Caco-2 (cell line): ENCODE measurements at regions not wholly inside any gene's neighbourhood (a gene's known extent, or its start where the extent isn't known, plus 50 kb on each side); places are given as distances from the start of the nearest gene placed in this dataset.

Experiments used
- BruUV-seq: library from RNA; stranded (reverse); fragments of 400-500 nt; replicated peaks from 2 replicates; lab custom pipeline; 2021; lab: Mats Ljungman, UMichigan
- CTCF ChIA-PET: fragments of 300-600 bp; sonication (Branson Sonifier 250); formaldehyde crosslinking; loops from one replicate; lab custom pipeline; 2022; ENCODE audit warnings: antibody characterized with exemption; lab: Charles Lee
- POLR2A ChIA-PET: fragments of 300-600 bp; sonication (Branson Sonifier 250); formaldehyde crosslinking; loops from one replicate; lab custom pipeline; 2022; ENCODE audit warnings: antibody characterized with exemption; lab: Charles Lee
- DNase-seq, 2 experiments: peaks; one replicate each; pipeline versions ENCODE4 v3.0.0 to v3.0.0-alpha.2; 2020 to 2022
- H3K27me3 ChIP-seq: replicated peaks from 2 replicates; pipeline ENCODE4 v1.6.0; 2011; ENCODE audit warnings: low read length; ENCODE audit not compliant: control insufficient read depth, insufficient read depth
- H3K36me3 ChIP-seq: 2 replicates; pipeline ENCODE4 v1.5.1; 2011; ENCODE audit warnings: low read length; ENCODE audit not compliant: control insufficient read depth, insufficient read depth
- H3K4me1 ChIP-seq: fragments of 250-450 bp; sonication (Bioruptor Pico); 2 replicates; pipeline ENCODE4 v1.5.1; 2020; ENCODE audit warnings: mild to moderate bottlenecking
- H3K4me3 ChIP-seq: 2 replicates; pipeline ENCODE4 v1.5.1; 2011; ENCODE audit warnings: low read depth, mild to moderate bottlenecking, control low read depth, low read length
- H3K9me3 ChIP-seq: fragments of 250-450 bp; sonication (Bioruptor Pico); 2 replicates; pipeline ENCODE4 v1.5.1; 2020; ENCODE audit warnings: mild to moderate bottlenecking, moderate library complexity
- H3K27ac Mint-ChIP-seq: one replicate; pipeline ENCODE4 v1.8.0; 2022; ENCODE audit warnings: mixed read lengths; ENCODE audit not compliant: unreplicated experiment
- H3K27me3 Mint-ChIP-seq: one replicate; pipeline ENCODE4 v1.8.0; 2022; ENCODE audit warnings: mixed read lengths; ENCODE audit not compliant: insufficient read depth, unreplicated experiment
- H3K36me3 Mint-ChIP-seq: one replicate; pipeline ENCODE4 v1.8.0; 2022; ENCODE audit warnings: mild to moderate bottlenecking, mixed read lengths; ENCODE audit not compliant: insufficient read depth, unreplicated experiment
- H3K4me1 Mint-ChIP-seq: one replicate; pipeline ENCODE4 v1.8.0; 2022; ENCODE audit warnings: low read depth, mixed read lengths; ENCODE audit not compliant: unreplicated experiment
- H3K4me3 Mint-ChIP-seq: one replicate; pipeline ENCODE4 v1.8.0; 2022; ENCODE audit warnings: mild to moderate bottlenecking, moderate library complexity, mixed read lengths; ENCODE audit not compliant: unreplicated experiment
- H3K9me3 Mint-ChIP-seq: one replicate; pipeline ENCODE4 v1.8.0; 2022; ENCODE audit warnings: mixed read lengths; ENCODE audit not compliant: unreplicated experiment
- CTCF ChIP-seq, 2 experiments: fragments of 200-600 bp in 1 of 2; IDR thresholded peaks; 1 replicate in 1 of 2; 2 replicates in 1 of 2; pipeline versions ENCODE4 v1.5.1 to v1.8.0; 2011 to 2022; ENCODE audit warnings: antibody characterized with exemption in 1 of 2, control low read depth in 1 of 2, inconsistent platforms in 1 of 2, low read depth in 1 of 2, low read length in 1 of 2, mild to moderate bottlenecking in 1 of 2, moderate library complexity in 1 of 2; ENCODE audit not compliant: insufficient read depth in 1 of 2, severe bottlenecking in 1 of 2, unreplicated experiment in 1 of 2
- intact Hi-C: fragments of 100-400 bp; cut with micrococcal nuclease; formaldehyde crosslinking; loops from one replicate; pipeline ENCODE4 v1.10.0; 2022; ENCODE audit not compliant: unreplicated experiment

- CTCF ChIA-PET: no interaction called here
- POLR2A ChIA-PET: no interaction called here
- no peaks in the 10 kb centered on the region for H3K4me1 ChIP-seq
- TF ChIP-seq CTCF (IDR thresholded peaks at IDR 0.05; ENCODE audit: insufficient read depth in 1 of 2, low read depth in 1 of 2, low read length in 1 of 2, severe bottlenecking in 1 of 2, unreplicated experiment in 1 of 2): no peak
- H3K36me3 ChIP-seq: no peaks in the 10 kb centered on the region
- no peak overlapping the region for H3K27ac Mint-ChIP-seq
- BruUV-seq: no TSS peak
- no peaks in the 10 kb centered on the region for H3K36me3 Mint-ChIP-seq
- no peaks in the 10 kb centered on the region for H3K4me1 Mint-ChIP-seq
- H3K4me3 Mint-ChIP-seq: no peak overlapping the region
- DNase-seq: no peak
- H3K9me3 Mint-ChIP-seq: no peaks in the 10 kb centered on the region
- no peak overlapping the region for H3K4me3 ChIP-seq
- no peaks in the 10 kb centered on the region; the same call in 1 of the 2 replicates for H3K9me3 ChIP-seq
- H3K27me3 ChIP-seq: no peaks in the 10 kb centered on the region
- no peaks in the 10 kb centered on the region for H3K27me3 Mint-ChIP-seq
- intact Hi-C loops: no loop called here
Observed at GRCh38 chr5:168057905-168058304, 233.5 kb upstream of the WWC1 start.

GRCh38 chr5:168059131-168059530 lies 232.3 kb upstream of the WWC1 start:
- H3K9me3 ChIP-seq: no peaks in the 10 kb centered on the region; the same call in 1 of the 2 replicates
- no peak overlapping the region for H3K4me3 Mint-ChIP-seq
- CTCF ChIA-PET: no interaction called here
- POLR2A ChIA-PET: no interaction called here
- H3K4me3 ChIP-seq: no peak overlapping the region
- BruUV-seq: no TSS peak
- intact Hi-C loops: no loop called here
- no peaks in the 10 kb centered on the region for H3K4me1 Mint-ChIP-seq
- no peaks in the 10 kb centered on the region for H3K4me1 ChIP-seq
- no peaks in the 10 kb centered on the region for H3K36me3 Mint-ChIP-seq
- DNase-seq: no peak
- no peaks in the 10 kb centered on the region for H3K27me3 Mint-ChIP-seq
- H3K27ac Mint-ChIP-seq: no peak overlapping the region
- no peaks in the 10 kb centered on the region for H3K27me3 ChIP-seq
- TF ChIP-seq CTCF (IDR thresholded peaks at IDR 0.05; ENCODE audit: insufficient read depth in 1 of 2, low read depth in 1 of 2, low read length in 1 of 2, severe bottlenecking in 1 of 2, unreplicated experiment in 1 of 2): no peak
- no peaks in the 10 kb centered on the region for H3K36me3 ChIP-seq
- H3K9me3 Mint-ChIP-seq: no peaks in the 10 kb centered on the region

DNA sequence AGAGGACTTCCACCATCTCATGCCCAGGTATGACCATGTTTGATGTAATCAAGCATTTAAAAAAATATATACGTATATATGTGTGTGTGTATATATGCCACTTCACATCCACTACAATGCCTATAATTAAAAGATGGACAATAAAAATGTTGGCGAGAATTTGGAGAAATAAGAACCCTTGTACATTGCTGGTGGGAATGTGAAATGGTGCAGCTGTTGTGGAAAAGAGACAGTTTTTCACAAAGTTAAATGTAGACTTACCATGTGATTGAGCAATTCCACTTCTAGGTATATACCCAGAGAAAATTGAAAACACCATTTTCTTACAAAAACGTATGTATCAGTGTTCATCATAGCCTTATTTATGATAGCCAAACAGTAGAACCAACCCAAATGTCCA lies 229.2 kb upstream of the WWC1 start:
- Histone ChIP-seq H3K4me3 (no peak overlapping the region), H3K9me3 (no peaks in the 10 kb centered on the region; the same call in 1 of the 2 replicates), H3K4me1 (no peaks in the 10 kb centered on the region), H3K36me3 (no peaks in the 10 kb centered on the region), H3K27me3 (no peaks in the 10 kb centered on the region)
- Mint-ChIP-seq H3K4me3 (no peak overlapping the region), H3K27ac (no peak overlapping the region), H3K27me3 (peaks cover 11% of the 10 kb centered on the region), H3K36me3 (no peaks in the 10 kb centered on the region), H3K9me3 (no peaks in the 10 kb centered on the region), H3K4me1 (no peaks in the 10 kb centered on the region)
- ChIA-PET CTCF (no interaction called here), POLR2A (no interaction called here)
- no TSS peak for BruUV-seq
- TF ChIP-seq CTCF (IDR thresholded peaks at IDR 0.05; ENCODE audit: insufficient read depth in 1 of 2, low read depth in 1 of 2, low read length in 1 of 2, severe bottlenecking in 1 of 2, unreplicated experiment in 1 of 2): no peak
- intact Hi-C loops: no loop called here
- no peak for DNase-seq
